Neural cell (in vitro differentiated cells): ENCODE measurements at regions not wholly inside any gene's neighbourhood (a gene's known extent, or its start where the extent isn't known, plus 50 kb on each side); places are given as distances from the start of the nearest gene placed in this dataset.

Source experiments
- EZH2 ChIP-seq: fragments of 200-600, 300-800 bp; shearing (Covaris generic), sonication (generic); IDR thresholded peaks from 2 replicates; pipeline ENCODE4 v1.6.1; 2014; ENCODE audit warnings: antibody characterized with exemption, low read length, borderline replicate concordance, mild to moderate bottlenecking; ENCODE audit not compliant: insufficient read depth, poor library complexity, severe bottlenecking
- POLR2AphosphoS5 ChIP-seq: IDR thresholded peaks from 2 replicates; pipeline ENCODE4 v1.6.1; 2012
- SMC3 ChIP-seq: fragments of 450-650 bp; conservative IDR thresholded peaks from 2 replicates; pipeline ENCODE4 v1.6.1; 2014; ENCODE audit warnings: antibody characterized with exemption, mild to moderate bottlenecking, moderate library complexity; ENCODE audit not compliant: poor library complexity
- TF ChIP-seq, protein P1 (sequence below): fragments of 450-650 bp; IDR thresholded peaks from 2 replicates; pipeline ENCODE4 v1.5.1; 2014; ENCODE audit warnings: antibody characterized with exemption, mild to moderate bottlenecking, moderate library complexity; ENCODE audit not compliant: poor library complexity, severe bottlenecking
- TF ChIP-seq, protein P2 (sequence below): IDR thresholded peaks from 2 replicates; pipeline ENCODE4 v1.6.1; 2012; ENCODE audit warnings: borderline replicate concordance

DNA sequence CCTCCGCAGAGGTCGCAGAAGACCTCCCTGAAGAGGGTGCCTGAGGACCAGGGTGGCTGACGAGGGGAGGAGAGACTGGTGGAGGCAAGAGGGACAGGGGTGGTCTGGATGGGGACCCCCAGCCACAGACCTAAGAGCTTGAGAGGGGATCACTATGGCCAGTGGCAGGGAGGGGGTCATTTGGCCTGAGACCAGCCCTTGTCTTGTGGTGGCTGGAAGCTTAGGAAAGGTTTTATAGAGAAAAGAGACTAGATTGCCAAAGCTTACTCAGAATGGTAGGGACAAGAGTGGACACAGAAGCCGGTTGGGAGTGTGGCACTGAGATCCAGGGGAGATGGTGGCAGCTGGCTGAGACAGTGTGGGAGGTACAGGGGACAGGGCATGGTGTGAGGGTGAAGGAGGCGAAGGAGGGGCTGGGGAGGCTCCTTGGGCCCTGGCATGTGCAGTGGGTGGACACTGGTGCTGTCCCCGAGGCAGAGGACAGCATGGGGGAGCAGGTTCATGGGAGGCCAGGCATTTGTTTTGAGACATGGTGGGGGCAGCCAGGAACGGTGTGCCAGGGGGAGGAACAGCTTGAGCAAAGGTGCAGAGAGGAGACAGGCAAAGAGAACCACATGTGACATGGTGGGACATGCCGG is 123.0 kb downstream of the C9orf50 start:
- TF ChIP-seq, protein P1, sequence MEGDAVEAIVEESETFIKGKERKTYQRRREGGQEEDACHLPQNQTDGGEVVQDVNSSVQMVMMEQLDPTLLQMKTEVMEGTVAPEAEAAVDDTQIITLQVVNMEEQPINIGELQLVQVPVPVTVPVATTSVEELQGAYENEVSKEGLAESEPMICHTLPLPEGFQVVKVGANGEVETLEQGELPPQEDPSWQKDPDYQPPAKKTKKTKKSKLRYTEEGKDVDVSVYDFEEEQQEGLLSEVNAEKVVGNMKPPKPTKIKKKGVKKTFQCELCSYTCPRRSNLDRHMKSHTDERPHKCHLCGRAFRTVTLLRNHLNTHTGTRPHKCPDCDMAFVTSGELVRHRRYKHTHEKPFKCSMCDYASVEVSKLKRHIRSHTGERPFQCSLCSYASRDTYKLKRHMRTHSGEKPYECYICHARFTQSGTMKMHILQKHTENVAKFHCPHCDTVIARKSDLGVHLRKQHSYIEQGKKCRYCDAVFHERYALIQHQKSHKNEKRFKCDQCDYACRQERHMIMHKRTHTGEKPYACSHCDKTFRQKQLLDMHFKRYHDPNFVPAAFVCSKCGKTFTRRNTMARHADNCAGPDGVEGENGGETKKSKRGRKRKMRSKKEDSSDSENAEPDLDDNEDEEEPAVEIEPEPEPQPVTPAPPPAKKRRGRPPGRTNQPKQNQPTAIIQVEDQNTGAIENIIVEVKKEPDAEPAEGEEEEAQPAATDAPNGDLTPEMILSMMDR, result no peak
- TF ChIP-seq POLR2AphosphoS5 (no peak), SMC3 (no peak), EZH2 (no peak)
- TF ChIP-seq, protein P2, sequence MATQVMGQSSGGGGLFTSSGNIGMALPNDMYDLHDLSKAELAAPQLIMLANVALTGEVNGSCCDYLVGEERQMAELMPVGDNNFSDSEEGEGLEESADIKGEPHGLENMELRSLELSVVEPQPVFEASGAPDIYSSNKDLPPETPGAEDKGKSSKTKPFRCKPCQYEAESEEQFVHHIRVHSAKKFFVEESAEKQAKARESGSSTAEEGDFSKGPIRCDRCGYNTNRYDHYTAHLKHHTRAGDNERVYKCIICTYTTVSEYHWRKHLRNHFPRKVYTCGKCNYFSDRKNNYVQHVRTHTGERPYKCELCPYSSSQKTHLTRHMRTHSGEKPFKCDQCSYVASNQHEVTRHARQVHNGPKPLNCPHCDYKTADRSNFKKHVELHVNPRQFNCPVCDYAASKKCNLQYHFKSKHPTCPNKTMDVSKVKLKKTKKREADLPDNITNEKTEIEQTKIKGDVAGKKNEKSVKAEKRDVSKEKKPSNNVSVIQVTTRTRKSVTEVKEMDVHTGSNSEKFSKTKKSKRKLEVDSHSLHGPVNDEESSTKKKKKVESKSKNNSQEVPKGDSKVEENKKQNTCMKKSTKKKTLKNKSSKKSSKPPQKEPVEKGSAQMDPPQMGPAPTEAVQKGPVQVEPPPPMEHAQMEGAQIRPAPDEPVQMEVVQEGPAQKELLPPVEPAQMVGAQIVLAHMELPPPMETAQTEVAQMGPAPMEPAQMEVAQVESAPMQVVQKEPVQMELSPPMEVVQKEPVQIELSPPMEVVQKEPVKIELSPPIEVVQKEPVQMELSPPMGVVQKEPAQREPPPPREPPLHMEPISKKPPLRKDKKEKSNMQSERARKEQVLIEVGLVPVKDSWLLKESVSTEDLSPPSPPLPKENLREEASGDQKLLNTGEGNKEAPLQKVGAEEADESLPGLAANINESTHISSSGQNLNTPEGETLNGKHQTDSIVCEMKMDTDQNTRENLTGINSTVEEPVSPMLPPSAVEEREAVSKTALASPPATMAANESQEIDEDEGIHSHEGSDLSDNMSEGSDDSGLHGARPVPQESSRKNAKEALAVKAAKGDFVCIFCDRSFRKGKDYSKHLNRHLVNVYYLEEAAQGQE, result no peak
